Hepatocyte (in vitro differentiated cells): ENCODE measurements at regions not wholly inside any gene's neighbourhood (a gene's known extent, or its start where the extent isn't known, plus 50 kb on each side); places are given as distances from the start of the nearest gene placed in this dataset.

Source experiments
- DNase-seq: peaks from one replicate; pipeline ENCODE4 v3.0.0-alpha.2; 2016; ENCODE audit warnings: low spot score
- H2AFZ ChIP-seq: fragments of 200-600 bp; sonication (generic); 2 replicates; pipeline ENCODE4 v1.6.0; 2016; ENCODE audit warnings: antibody characterized with exemption, mild to moderate bottlenecking
- H3K27ac ChIP-seq: fragments of 200-600 bp; sonication (generic); 2 replicates; pipeline ENCODE4 v1.5.1; 2016; ENCODE audit warnings: mild to moderate bottlenecking
- H3K27me3 ChIP-seq: fragments of 200-600 bp; sonication (generic); 2 replicates; pipeline ENCODE4 v1.6.1; 2016
- H3K36me3 ChIP-seq: fragments of 200-600 bp; sonication (generic); replicated peaks from 2 replicates; pipeline ENCODE4 v1.5.1; 2016; ENCODE audit warnings: low read depth; ENCODE audit not compliant: insufficient read depth
- H3K4me1 ChIP-seq: fragments of 200-600 bp; sonication (generic); 2 replicates; pipeline ENCODE4 v1.5.1; 2016; ENCODE audit warnings: mild to moderate bottlenecking, moderate library complexity; ENCODE audit not compliant: insufficient read depth
- H3K4me2 ChIP-seq: fragments of 200-600 bp; sonication (generic); 2 replicates; pipeline ENCODE4 v1.6.0; 2016
- H3K4me3 ChIP-seq: fragments of 200-600 bp; sonication (generic); 2 replicates; pipeline ENCODE4 v1.5.1; 2016; ENCODE audit warnings: mild to moderate bottlenecking
- H3K79me2 ChIP-seq: fragments of 200-600 bp; sonication (generic); 2 replicates; pipeline ENCODE4 v1.6.0; 2017; ENCODE audit warnings: mild to moderate bottlenecking
- H3K9me2 ChIP-seq: fragments of 200-600 bp; sonication (generic); replicated peaks from 2 replicates; pipeline ENCODE4 v1.6.0; 2017; ENCODE audit warnings: mild to moderate bottlenecking; ENCODE audit not compliant: insufficient read depth
- H3K9me3 ChIP-seq: fragments of 200-600 bp; sonication (generic); 2 replicates; pipeline ENCODE4 v1.5.1; 2016; ENCODE audit warnings: low read depth, mild to moderate bottlenecking
- H4K20me1 ChIP-seq: fragments of 200-600 bp; sonication (generic); 2 replicates; pipeline ENCODE4 v1.6.0; 2016; ENCODE audit warnings: mild to moderate bottlenecking; ENCODE audit not compliant: insufficient read depth, poor library complexity, severe bottlenecking
- EZH2 ChIP-seq: fragments of 200-600 bp; sonication (generic); IDR thresholded peaks from 2 replicates; pipeline ENCODE4 v1.6.1; 2016; ENCODE audit warnings: antibody characterized with exemption, mild to moderate bottlenecking, borderline replicate concordance
- EZH2phosphoT487 ChIP-seq: fragments of 200-600 bp; sonication (generic); IDR thresholded peaks from one replicate; pipeline ENCODE4 v1.6.1; 2018; ENCODE audit warnings: antibody characterized with exemption, mild to moderate bottlenecking, low read depth, moderate library complexity; ENCODE audit not compliant: unreplicated experiment, severe bottlenecking
- WGBS: methylation state at CpG from one replicate; pipeline ENCODE4 v1.1.6; 2016; ENCODE audit warnings: low lambda C conversion rate; ENCODE audit errors: missing lambda C conversion rate; 5-methylcytosine and 5-hydroxymethylcytosine counted together
- TF ChIP-seq, protein P1 (sequence below): fragments of 200-600 bp; sonication (generic); IDR thresholded peaks from 2 replicates; pipeline ENCODE4 v1.5.1; 2016; ENCODE audit warnings: antibody characterized with exemption, mild to moderate bottlenecking; ENCODE audit not compliant: poor library complexity

DNA sequence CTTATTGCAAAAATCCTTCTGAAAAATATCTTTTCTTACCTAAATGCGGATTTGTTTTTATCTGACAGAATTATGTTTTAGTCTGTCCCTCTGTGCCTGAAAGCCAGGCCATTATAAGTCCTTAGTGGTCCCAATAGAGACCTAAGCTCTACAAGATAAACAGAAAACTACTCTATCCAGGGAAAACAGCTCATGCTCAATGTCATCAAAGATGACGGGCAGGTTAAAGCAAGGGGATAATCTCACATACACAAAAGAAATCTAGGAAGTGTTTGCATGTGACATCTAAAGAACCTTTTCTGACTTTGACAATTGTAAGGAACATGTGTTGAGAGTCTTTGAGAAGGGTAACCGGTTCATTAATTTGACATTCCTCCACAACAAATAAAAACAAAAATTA is 741.1 kb upstream of the ID2 start:
- TF ChIP-seq EZH2 (no peak), EZH2phosphoT487 (no peak)
- TF ChIP-seq, protein P1, sequence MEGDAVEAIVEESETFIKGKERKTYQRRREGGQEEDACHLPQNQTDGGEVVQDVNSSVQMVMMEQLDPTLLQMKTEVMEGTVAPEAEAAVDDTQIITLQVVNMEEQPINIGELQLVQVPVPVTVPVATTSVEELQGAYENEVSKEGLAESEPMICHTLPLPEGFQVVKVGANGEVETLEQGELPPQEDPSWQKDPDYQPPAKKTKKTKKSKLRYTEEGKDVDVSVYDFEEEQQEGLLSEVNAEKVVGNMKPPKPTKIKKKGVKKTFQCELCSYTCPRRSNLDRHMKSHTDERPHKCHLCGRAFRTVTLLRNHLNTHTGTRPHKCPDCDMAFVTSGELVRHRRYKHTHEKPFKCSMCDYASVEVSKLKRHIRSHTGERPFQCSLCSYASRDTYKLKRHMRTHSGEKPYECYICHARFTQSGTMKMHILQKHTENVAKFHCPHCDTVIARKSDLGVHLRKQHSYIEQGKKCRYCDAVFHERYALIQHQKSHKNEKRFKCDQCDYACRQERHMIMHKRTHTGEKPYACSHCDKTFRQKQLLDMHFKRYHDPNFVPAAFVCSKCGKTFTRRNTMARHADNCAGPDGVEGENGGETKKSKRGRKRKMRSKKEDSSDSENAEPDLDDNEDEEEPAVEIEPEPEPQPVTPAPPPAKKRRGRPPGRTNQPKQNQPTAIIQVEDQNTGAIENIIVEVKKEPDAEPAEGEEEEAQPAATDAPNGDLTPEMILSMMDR = no peak
- Histone ChIP-seq H3K4me1 (peaks cover 11% of the 10 kb centered on the region), H2AFZ (no peak overlapping the region), H3K9me2 (no peaks in the 10 kb centered on the region), H3K27ac (peak overlapping the region; percentile 90), H3K4me3 (no peak overlapping the region), H3K9me3 (no peaks in the 10 kb centered on the region), H3K79me2 (no peaks in the 10 kb centered on the region), H3K4me2 (peak overlapping the region; percentile 36), H3K36me3 (no peaks in the 10 kb centered on the region), H4K20me1 (no peaks in the 10 kb centered on the region), H3K27me3 (no peaks in the 10 kb centered on the region)
- no peak for DNase-seq
- 94% methylated on average over 3 of the region's 3 CpGs for WGBS

DNA sequence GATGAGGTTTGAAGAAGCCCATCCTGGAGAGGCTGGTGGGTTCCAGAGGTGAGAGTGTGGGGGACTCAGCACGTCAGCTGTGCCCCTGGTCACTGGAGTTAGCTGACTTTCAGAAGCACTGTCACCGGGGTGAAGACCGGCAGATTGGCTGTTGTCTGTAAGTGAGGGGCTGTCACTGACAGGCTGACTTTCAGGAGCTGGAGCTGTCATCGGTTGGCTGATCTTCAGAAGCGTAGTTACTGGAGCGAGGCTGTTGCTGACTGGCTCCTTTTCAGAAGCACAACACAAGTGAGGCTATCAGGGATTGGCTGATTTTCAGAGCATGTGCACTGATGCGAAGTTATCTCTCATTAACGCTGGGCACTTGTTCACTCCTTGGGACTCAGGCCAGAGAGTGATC is 738.4 kb upstream of the ID2 start:
- peaks cover 11% of the 10 kb centered on the region for H3K4me1 ChIP-seq
- WGBS = 86% methylated on average over 8 of the region's 8 CpGs
- TF ChIP-seq EZH2 (no peak), EZH2phosphoT487 (no peak)
- TF ChIP-seq, protein P1 = no peak

DNA sequence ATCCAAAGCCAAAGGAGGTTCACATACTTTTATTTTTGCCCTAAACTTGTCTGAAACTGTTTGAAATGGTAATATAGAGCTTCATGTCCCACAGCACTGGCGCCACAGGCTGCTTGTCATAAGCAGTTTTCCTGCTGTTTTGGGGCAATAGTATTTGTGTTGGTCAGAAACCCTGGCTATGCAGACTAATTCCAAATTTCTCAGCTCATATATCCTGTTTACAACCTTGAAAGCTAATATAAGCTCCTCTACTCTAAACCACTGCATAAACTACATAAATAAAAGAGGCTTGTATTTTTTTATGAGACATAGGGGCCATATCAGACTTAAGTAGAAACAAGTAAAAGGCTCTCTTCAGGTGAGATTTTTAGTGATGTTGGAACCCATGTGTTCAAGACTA is 736.8 kb upstream of the ID2 start:
- 63% methylated on average over 1 of the region's 1 CpG for WGBS
- Histone ChIP-seq H3K36me3 (no peaks in the 10 kb centered on the region), H3K9me2 (no peaks in the 10 kb centered on the region), H3K4me1 (peaks cover 8% of the 10 kb centered on the region), H3K4me2 (no peak overlapping the region), H3K4me3 (no peak overlapping the region), H3K9me3 (no peaks in the 10 kb centered on the region), H2AFZ (no peak overlapping the region), H3K27me3 (no peaks in the 10 kb centered on the region), H3K27ac (no peak overlapping the region), H3K79me2 (no peaks in the 10 kb centered on the region), H4K20me1 (no peaks in the 10 kb centered on the region)
- TF ChIP-seq, protein P1 = no peak
- peak; percentile 91 for TF ChIP-seq EZH2phosphoT487
- no peak for DNase-seq

More for the DNA sequence above, 738.4 kb upstream of the ID2 start:
- DNase-seq = no peak
- no peaks in the 10 kb centered on the region for H3K27me3 ChIP-seq
- no peak overlapping the region for H2AFZ ChIP-seq
- no peaks in the 10 kb centered on the region for H3K9me3 ChIP-seq
- no peaks in the 10 kb centered on the region for H3K9me2 ChIP-seq
- no peaks in the 10 kb centered on the region for H3K36me3 ChIP-seq
- no peak overlapping the region for H3K4me3 ChIP-seq
- H3K4me2 ChIP-seq = no peak overlapping the region
- no peak overlapping the region for H3K27ac ChIP-seq
- no peaks in the 10 kb centered on the region for H3K79me2 ChIP-seq
- no peaks in the 10 kb centered on the region for H4K20me1 ChIP-seq
